ENCODE measurements at regions not wholly inside any gene's neighbourhood (a gene's known extent, or its start where the extent isn't known, plus 50 kb on each side); places are given as distances from the start of the nearest gene placed in this dataset.
A peak's percentile ranks its signal among the peaks of the same experiment; 100 is the strongest.

- DNase-seq (ENCODE audit: low read depth), result no peak
Measured at GRCh38 chr3:152516216-152516615, 247.5 kb downstream of the MBNL1 start.

GRCh38 chr3:152517502-152517901, 248.8 kb downstream of the MBNL1 start:
- no peak for DNase-seq (ENCODE audit: low read depth)

- no peak for DNase-seq (ENCODE audit: low read depth)
Measured at GRCh38 chr3:152518346-152518745, 249.6 kb downstream of the MBNL1 start.

GRCh38 chr3:152519376-152519775, 250.6 kb downstream of the MBNL1 start:
- no peak for DNase-seq (ENCODE audit: low read depth)

- DNase-seq (ENCODE audit: low read depth), result no peak
Measured at GRCh38 chr3:152522036-152522435, 253.3 kb downstream of the MBNL1 start.

GRCh38 chr3:152524198-152525140, 255.7 kb downstream of the MBNL1 start:
- peak; percentile 28 for DNase-seq (ENCODE audit: low read depth)

- no peak for DNase-seq (ENCODE audit: low read depth)
Measured at GRCh38 chr3:152531717-152532116, 263.0 kb downstream of the MBNL1 start.

GRCh38 chr3:152538518-152538917, 269.8 kb downstream of the MBNL1 start:
- no peak for DNase-seq (ENCODE audit: low read depth)

GRCh38 chr3:152539191-152539764, 270.5 kb downstream of the MBNL1 start:
- no peak for DNase-seq (ENCODE audit: low read depth)

- no peak for DNase-seq (ENCODE audit: low read depth)
Measured at GRCh38 chr3:152540120-152540519, 271.4 kb downstream of the MBNL1 start.

- DNase-seq (ENCODE audit: low read depth), result no peak
Measured at GRCh38 chr3:152547153-152547552, 278.4 kb downstream of the MBNL1 start.

GRCh38 chr3:152549263-152549662, 280.5 kb downstream of the MBNL1 start:
- DNase-seq (ENCODE audit: low read depth), result no peak

GRCh38 chr3:152550284-152550683, 281.6 kb downstream of the MBNL1 start:
- no peak for DNase-seq (ENCODE audit: low read depth)

- no peak for DNase-seq (ENCODE audit: low read depth)
Measured at GRCh38 chr3:152554980-152555379, 280.0 kb upstream of the P2RY1 start.

GRCh38 chr3:152555666-152556291, 279.2 kb upstream of the P2RY1 start:
- no peak for DNase-seq (ENCODE audit: low read depth)

- DNase-seq (ENCODE audit: low read depth), result no peak
Measured at GRCh38 chr3:152556731-152557254, 278.1 kb upstream of the P2RY1 start.

GRCh38 chr3:152557302-152557999, 277.5 kb upstream of the P2RY1 start:
- DNase-seq (ENCODE audit: low read depth), result no peak

GRCh38 chr3:152558386-152558785, 276.5 kb upstream of the P2RY1 start:
- no peak for DNase-seq (ENCODE audit: low read depth)

GRCh38 chr3:152559246-152559645, 275.7 kb upstream of the P2RY1 start:
- DNase-seq (ENCODE audit: low read depth), result no peak

GRCh38 chr3:152564459-152564858, 270.5 kb upstream of the P2RY1 start:
- DNase-seq (ENCODE audit: low read depth), result no peak

- DNase-seq (ENCODE audit: low read depth), result no peak
Measured at GRCh38 chr3:152574461-152575079, 260.4 kb upstream of the P2RY1 start.

- no peak for DNase-seq (ENCODE audit: low read depth)
Measured at GRCh38 chr3:152578769-152579168, 256.2 kb upstream of the P2RY1 start.
